ENCODE measurements at regions not wholly inside any gene's neighbourhood (a gene's known extent, or its start where the extent isn't known, plus 50 kb on each side); places are given as distances from the start of the nearest gene placed in this dataset.
A peak's percentile ranks its signal among the peaks of the same experiment; 100 is the strongest.

DNA sequence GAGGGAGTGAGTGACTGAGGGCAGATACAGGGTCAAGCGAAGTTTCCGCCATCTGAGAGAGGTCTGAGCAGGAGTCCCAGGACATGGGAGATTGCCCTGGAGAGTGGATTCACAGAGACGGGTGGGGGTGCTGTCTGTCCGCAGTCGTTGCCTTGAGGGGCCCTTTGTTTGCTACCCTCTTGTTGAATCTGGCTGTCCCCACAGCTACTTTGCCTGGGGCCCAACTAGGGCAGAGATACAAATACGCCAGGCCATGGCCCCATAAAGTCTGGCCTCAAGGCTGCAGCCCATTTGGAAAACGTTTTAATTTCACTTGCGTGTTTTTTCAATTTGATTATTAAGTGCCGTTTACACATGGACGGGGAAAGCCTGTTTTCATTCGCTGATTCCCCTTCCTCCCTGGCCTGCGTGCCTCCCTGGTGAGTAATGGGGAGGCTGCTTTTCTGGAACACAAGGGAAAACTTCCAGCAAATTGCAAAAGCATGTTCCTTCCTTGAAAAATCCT is 134.4 kb downstream of the SMIM20 start:
- Mint-ChIP-seq H3K9me3 (ENCODE audit: unreplicated experiment) (no peaks in the 10 kb centered on the region), H3K27me3 (ENCODE audit: unreplicated experiment) (peaks cover 3% of the 10 kb centered on the region), H3K4me1 (ENCODE audit: unreplicated experiment) (no peaks in the 10 kb centered on the region), H3K27ac (ENCODE audit: unreplicated experiment) (no peak overlapping the region), H3K36me3 (ENCODE audit: low read depth, unreplicated experiment) (no peaks in the 10 kb centered on the region), H3K4me3 (ENCODE audit: unreplicated experiment) (no peak overlapping the region)
- TF ChIP-seq CTCF (IDR thresholded peaks at IDR 0.05; ENCODE audit: unreplicated experiment) = no peak
- no peak for DNase-seq (ENCODE audit: low spot score)

DNA sequence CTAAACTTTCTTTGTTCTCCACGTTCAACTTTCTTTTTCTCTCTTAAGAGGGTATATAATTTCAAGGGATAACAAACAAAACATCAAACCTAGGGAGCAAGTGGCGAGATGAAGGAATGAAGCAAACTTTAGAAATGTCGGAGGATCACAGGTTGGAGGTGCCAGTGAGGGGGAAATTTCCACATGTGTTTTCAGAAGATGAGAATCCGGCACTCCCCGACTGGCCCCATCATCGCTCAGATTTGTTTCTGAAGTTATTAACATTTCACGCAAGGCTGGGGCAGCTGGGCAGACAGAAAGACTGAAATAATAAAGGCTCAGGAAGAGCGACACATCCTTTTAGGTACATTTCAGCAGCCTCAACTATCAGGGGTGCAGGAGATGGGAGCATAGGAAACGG is 134.9 kb downstream of the SMIM20 start:
- H3K27me3 Mint-ChIP-seq (ENCODE audit: unreplicated experiment) = peaks cover 3% of the 10 kb centered on the region
- no peaks in the 10 kb centered on the region for H3K4me1 Mint-ChIP-seq (ENCODE audit: unreplicated experiment)
- no peak for TF ChIP-seq CTCF (IDR thresholded peaks at IDR 0.05; ENCODE audit: unreplicated experiment)
- DNase-seq (ENCODE audit: low spot score) = no peak
- no peaks in the 10 kb centered on the region for H3K9me3 Mint-ChIP-seq (ENCODE audit: unreplicated experiment)
- no peak overlapping the region for H3K27ac Mint-ChIP-seq (ENCODE audit: unreplicated experiment)
- no peak overlapping the region for H3K4me3 Mint-ChIP-seq (ENCODE audit: unreplicated experiment)
- H3K36me3 Mint-ChIP-seq (ENCODE audit: low read depth, unreplicated experiment) = no peaks in the 10 kb centered on the region

DNA sequence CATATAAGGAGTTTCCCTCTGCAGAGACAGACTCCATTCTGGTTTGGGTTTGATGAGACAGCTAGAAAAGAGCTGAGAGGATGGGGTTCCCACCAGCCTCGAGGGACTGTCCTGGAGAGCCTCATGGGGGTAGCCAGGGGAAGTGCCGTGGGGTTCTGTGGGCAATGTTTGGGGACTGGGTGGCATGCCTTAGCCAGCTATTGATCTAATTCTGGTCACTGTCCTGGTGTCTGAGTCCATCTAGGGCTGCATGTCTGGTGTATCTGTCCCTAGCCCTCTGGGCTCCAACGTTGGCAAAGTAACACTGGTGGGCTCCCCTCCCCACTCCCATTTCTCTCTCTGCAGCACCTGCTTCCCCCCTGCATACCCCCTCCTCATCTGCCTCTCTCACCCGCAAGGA is 135.4 kb downstream of the SMIM20 start:
- H3K27ac Mint-ChIP-seq (ENCODE audit: unreplicated experiment) = no peak overlapping the region
- no peaks in the 10 kb centered on the region for H3K36me3 Mint-ChIP-seq (ENCODE audit: low read depth, unreplicated experiment)
- no peaks in the 10 kb centered on the region for H3K9me3 Mint-ChIP-seq (ENCODE audit: unreplicated experiment)
- H3K4me3 Mint-ChIP-seq (ENCODE audit: unreplicated experiment) = no peak overlapping the region
- H3K27me3 Mint-ChIP-seq (ENCODE audit: unreplicated experiment) = peaks cover 3% of the 10 kb centered on the region
- no peaks in the 10 kb centered on the region for H3K4me1 Mint-ChIP-seq (ENCODE audit: unreplicated experiment)
- TF ChIP-seq CTCF (IDR thresholded peaks at IDR 0.05; ENCODE audit: unreplicated experiment) = no peak
- DNase-seq (ENCODE audit: low spot score) = no peak

DNA sequence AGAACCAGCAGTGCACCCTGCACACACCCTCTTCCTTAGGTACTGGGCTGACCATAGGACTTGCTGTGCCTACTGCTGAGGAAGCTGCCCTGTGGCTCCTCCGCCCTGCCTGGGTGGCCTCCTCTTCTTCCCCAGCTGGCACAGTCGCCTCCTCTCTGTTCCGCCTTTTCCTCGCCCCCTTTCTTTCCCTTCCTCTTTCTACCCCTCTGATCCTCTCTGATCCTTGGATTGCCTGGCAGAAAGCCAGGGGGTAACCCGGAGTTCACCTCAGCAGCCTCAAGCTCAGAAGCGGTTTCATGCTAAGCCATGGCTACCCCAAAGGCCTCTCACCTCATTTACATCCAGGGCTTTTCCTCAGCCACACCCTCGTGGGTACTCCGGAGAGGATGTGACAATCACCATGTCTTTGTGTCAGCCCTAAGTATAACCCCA is 136.2 kb downstream of the SMIM20 start:
- Mint-ChIP-seq H3K27ac (ENCODE audit: unreplicated experiment) (no peak overlapping the region), H3K4me3 (ENCODE audit: unreplicated experiment) (peak overlapping the region; percentile 12), H3K9me3 (ENCODE audit: unreplicated experiment) (no peaks in the 10 kb centered on the region), H3K4me1 (ENCODE audit: unreplicated experiment) (no peaks in the 10 kb centered on the region), H3K27me3 (ENCODE audit: unreplicated experiment) (peaks cover 3% of the 10 kb centered on the region), H3K36me3 (ENCODE audit: low read depth, unreplicated experiment) (no peaks in the 10 kb centered on the region)
- no peak for TF ChIP-seq CTCF (IDR thresholded peaks at IDR 0.05; ENCODE audit: unreplicated experiment)
- DNase-seq (ENCODE audit: low spot score) = no peak

- H3K27ac Mint-ChIP-seq (ENCODE audit: unreplicated experiment) = no peak overlapping the region
- H3K36me3 Mint-ChIP-seq (ENCODE audit: low read depth, unreplicated experiment) = no peaks in the 10 kb centered on the region
- H3K9me3 Mint-ChIP-seq (ENCODE audit: unreplicated experiment) = no peaks in the 10 kb centered on the region
- no peak for DNase-seq (ENCODE audit: low spot score)
- H3K27me3 Mint-ChIP-seq (ENCODE audit: unreplicated experiment) = peaks cover 3% of the 10 kb centered on the region
- no peak for TF ChIP-seq CTCF (IDR thresholded peaks at IDR 0.05; ENCODE audit: unreplicated experiment)
- H3K4me1 Mint-ChIP-seq (ENCODE audit: unreplicated experiment) = no peaks in the 10 kb centered on the region
- H3K4me3 Mint-ChIP-seq (ENCODE audit: unreplicated experiment) = no peak overlapping the region
These were observed 136.7 kb downstream of the SMIM20 start for GRCh38 chr4:26050671-26051070.

Measured in endothelial cell (in vitro differentiated cells).